ENCODE measurements at regions not wholly inside any gene's neighbourhood (a gene's known extent, or its start where the extent isn't known, plus 50 kb on each side); places are given as distances from the start of the nearest gene placed in this dataset.

DNA sequence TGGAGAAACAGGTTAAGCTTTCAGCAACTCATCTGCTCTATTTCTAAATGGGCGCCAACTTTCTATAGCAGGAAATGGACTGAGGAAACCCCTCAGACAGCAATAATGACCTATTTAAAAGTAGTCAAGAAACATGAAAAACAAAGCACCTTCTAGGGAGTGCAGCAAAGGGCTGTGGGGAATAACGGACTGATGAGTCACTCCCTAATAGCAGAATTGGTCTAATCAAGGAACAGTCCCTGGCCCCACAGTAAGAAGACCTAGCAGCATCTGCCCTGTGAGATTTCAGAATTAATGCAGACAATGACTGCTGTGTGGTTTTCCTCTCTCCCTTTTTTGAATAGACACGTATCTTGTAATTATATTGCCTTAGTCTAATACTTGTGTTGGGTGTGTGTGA is 602.9 kb downstream of the IPMK start (continued):
- TF ChIP-seq, protein P1, sequence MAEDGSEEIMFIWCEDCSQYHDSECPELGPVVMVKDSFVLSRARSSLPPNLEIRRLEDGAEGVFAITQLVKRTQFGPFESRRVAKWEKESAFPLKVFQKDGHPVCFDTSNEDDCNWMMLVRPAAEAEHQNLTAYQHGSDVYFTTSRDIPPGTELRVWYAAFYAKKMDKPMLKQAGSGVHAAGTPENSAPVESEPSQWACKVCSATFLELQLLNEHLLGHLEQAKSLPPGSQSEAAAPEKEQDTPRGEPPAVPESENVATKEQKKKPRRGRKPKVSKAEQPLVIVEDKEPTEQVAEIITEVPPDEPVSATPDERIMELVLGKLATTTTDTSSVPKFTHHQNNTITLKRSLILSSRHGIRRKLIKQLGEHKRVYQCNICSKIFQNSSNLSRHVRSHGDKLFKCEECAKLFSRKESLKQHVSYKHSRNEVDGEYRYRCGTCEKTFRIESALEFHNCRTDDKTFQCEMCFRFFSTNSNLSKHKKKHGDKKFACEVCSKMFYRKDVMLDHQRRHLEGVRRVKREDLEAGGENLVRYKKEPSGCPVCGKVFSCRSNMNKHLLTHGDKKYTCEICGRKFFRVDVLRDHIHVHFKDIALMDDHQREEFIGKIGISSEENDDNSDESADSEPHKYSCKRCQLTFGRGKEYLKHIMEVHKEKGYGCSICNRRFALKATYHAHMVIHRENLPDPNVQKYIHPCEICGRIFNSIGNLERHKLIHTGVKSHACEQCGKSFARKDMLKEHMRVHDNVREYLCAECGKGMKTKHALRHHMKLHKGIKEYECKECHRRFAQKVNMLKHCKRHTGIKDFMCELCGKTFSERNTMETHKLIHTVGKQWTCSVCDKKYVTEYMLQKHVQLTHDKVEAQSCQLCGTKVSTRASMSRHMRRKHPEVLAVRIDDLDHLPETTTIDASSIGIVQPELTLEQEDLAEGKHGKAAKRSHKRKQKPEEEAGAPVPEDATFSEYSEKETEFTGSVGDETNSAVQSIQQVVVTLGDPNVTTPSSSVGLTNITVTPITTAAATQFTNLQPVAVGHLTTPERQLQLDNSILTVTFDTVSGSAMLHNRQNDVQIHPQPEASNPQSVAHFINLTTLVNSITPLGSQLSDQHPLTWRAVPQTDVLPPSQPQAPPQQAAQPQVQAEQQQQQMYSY (CRISPR knock-in tag; IDR thresholded peaks at IDR 0.05): no peak
- no peak for TF ChIP-seq ZNF217 (IDR thresholded peaks at IDR 0.05)
- no peak for TF ChIP-seq HCFC1 (IDR thresholded peaks at IDR 0.05; ENCODE audit: low read length)
- TF ChIP-seq MEF2B (IDR thresholded peaks at IDR 0.05; ENCODE audit: partially characterized antibody, poor library complexity, severe bottlenecking): no peak
- TF ChIP-seq, protein P2, sequence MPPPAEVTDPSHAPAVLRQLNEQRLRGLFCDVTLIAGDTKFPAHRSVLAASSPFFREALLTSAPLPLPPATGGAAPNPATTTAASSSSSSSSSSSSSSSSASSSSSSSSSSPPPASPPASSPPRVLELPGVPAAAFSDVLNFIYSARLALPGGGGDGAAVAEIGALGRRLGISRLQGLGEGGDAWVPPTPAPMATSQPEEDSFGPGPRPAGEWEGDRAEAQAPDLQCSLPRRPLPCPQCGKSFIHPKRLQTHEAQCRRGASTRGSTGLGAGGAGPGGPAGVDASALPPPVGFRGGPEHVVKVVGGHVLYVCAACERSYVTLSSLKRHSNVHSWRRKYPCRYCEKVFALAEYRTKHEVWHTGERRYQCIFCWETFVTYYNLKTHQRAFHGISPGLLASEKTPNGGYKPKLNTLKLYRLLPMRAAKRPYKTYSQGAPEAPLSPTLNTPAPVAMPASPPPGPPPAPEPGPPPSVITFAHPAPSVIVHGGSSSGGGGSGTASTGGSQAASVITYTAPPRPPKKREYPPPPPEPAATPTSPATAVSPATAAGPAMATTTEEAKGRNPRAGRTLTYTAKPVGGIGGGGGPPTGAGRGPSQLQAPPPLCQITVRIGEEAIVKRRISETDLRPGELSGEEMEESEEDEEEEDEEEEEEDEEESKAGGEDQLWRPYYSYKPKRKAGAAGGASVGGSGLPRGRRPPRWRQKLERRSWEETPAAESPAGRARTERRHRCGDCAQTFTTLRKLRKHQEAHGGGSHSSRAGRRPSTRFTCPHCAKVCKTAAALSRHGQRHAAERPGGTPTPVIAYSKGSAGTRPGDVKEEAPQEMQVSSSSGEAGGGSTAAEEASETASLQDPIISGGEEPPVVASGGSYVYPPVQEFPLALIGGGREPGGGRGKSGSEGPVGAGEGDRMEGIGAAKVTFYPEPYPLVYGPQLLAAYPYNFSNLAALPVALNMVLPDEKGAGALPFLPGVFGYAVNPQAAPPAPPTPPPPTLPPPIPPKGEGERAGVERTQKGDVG (CRISPR knock-in tag; IDR thresholded peaks at IDR 0.05): no peak
- TF ChIP-seq SMAD5 (IDR thresholded peaks at IDR 0.05; ENCODE audit: low read depth): no peak
- no peak for TF ChIP-seq EP300 (IDR thresholded peaks at IDR 0.05; ENCODE audit: borderline replicate concordance in 1 of 2, control insufficient read depth in 1 of 2, low read depth in 2 of 2, low read length in 2 of 2)
- TF ChIP-seq, protein P3, sequence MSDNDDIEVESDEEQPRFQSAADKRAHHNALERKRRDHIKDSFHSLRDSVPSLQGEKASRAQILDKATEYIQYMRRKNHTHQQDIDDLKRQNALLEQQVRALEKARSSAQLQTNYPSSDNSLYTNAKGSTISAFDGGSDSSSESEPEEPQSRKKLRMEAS (IDR thresholded peaks at IDR 0.05; ENCODE audit: low read depth, low read length): no peak
- TF ChIP-seq, protein P4, sequence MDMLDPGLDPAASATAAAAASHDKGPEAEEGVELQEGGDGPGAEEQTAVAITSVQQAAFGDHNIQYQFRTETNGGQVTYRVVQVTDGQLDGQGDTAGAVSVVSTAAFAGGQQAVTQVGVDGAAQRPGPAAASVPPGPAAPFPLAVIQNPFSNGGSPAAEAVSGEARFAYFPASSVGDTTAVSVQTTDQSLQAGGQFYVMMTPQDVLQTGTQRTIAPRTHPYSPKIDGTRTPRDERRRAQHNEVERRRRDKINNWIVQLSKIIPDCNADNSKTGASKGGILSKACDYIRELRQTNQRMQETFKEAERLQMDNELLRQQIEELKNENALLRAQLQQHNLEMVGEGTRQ (IDR thresholded peaks at IDR 0.05; ENCODE audit: borderline replicate concordance, low read depth, low read length): no peak
- no peak for TF ChIP-seq BCL11A (IDR thresholded peaks at IDR 0.05; ENCODE audit: low read depth, low read length)

Measured in GM12878 (cell line).